GM23338 (cell line): ENCODE measurements at regions not wholly inside any gene's neighbourhood (a gene's known extent, or its start where the extent isn't known, plus 50 kb on each side); places are given as distances from the start of the nearest gene placed in this dataset.

Experiments used
- ATAC-seq: fragments of 200-7000 bp; cut with Tn5 transposase; 3 replicates; pipeline ENCODE4 v1.9.1; 2020
- DNase-seq: peaks from one replicate; pipeline ENCODE4 v3.0.0-alpha.2; 2015; ENCODE audit warnings: low spot score
- H2AFZ ChIP-seq: fragments of 200-600 bp; sonication (generic); 2 replicates; pipeline ENCODE4 v1.8.0; 2016; ENCODE audit warnings: antibody characterized with exemption, mild to moderate bottlenecking, moderate library complexity
- H3F3A ChIP-seq: fragments of 200-600 bp; sonication (generic); replicated peaks from 2 replicates; pipeline ENCODE4 v1.8.0; 2017; ENCODE audit warnings: antibody characterized with exemption, mixed run types, low read depth
- H3K27ac ChIP-seq: fragments of 200-600 bp; sonication (generic); 2 replicates; pipeline ENCODE4 v1.6.1; 2016; ENCODE audit warnings: low read depth
- H3K27me3 ChIP-seq: fragments of 200-600 bp; sonication (generic); 2 replicates; pipeline ENCODE4 v1.8.0; 2016; ENCODE audit warnings: mild to moderate bottlenecking, mixed run types, moderate library complexity; ENCODE audit not compliant: insufficient read depth
- H3K36me3 ChIP-seq: fragments of 200-600 bp; sonication (generic); 2 replicates; pipeline ENCODE4 v1.8.0; 2016; ENCODE audit warnings: mild to moderate bottlenecking; ENCODE audit not compliant: insufficient read depth
- H3K4me1 ChIP-seq: fragments of 200-600 bp; sonication (generic); 2 replicates; pipeline ENCODE4 v1.8.0; 2016; ENCODE audit warnings: mild to moderate bottlenecking, moderate library complexity; ENCODE audit not compliant: insufficient read depth
- H3K4me2 ChIP-seq: fragments of 200-600 bp; sonication (generic); 2 replicates; pipeline ENCODE4 v1.7.1; 2017; ENCODE audit warnings: mixed run types
- H3K4me3 ChIP-seq: fragments of 200-600 bp; sonication (generic); 2 replicates; pipeline ENCODE4 v1.6.1; 2016; ENCODE audit warnings: mixed run types
- H3K79me2 ChIP-seq: fragments of 200-600 bp; sonication (generic); replicated peaks from 2 replicates; pipeline ENCODE4 v1.8.0; 2017; ENCODE audit warnings: mild to moderate bottlenecking; ENCODE audit not compliant: insufficient read depth
- H3K9me2 ChIP-seq: fragments of 200-600 bp; sonication (generic); 2 replicates; pipeline ENCODE4 v1.8.0; 2017; ENCODE audit not compliant: insufficient read depth
- H4K20me1 ChIP-seq: fragments of 200-600 bp; sonication (generic); replicated peaks from 2 replicates; pipeline ENCODE4 v1.8.0; 2017; ENCODE audit warnings: mild to moderate bottlenecking; ENCODE audit not compliant: insufficient read depth
- H3K27ac Mint-ChIP-seq: 2 replicates; pipeline ENCODE4 v1.8.0; 2020; ENCODE audit warnings: inconsistent platforms, mild to moderate bottlenecking, moderate library complexity, mixed read lengths
- H3K27me3 Mint-ChIP-seq: 3 replicates; pipeline ENCODE4 v1.8.0; 2022; ENCODE audit warnings: low read depth, mild to moderate bottlenecking, moderate library complexity, mixed read lengths, inconsistent platforms; ENCODE audit not compliant: insufficient read depth, poor library complexity
- H3K36me3 Mint-ChIP-seq: 3 replicates; pipeline ENCODE4 v1.8.0; 2021; ENCODE audit warnings: low read depth, mild to moderate bottlenecking, inconsistent platforms, moderate library complexity, mixed read lengths
- H3K4me1 Mint-ChIP-seq: 3 replicates; pipeline ENCODE4 v1.8.0; 2020; ENCODE audit warnings: mild to moderate bottlenecking, inconsistent platforms, mixed read lengths
- H3K4me3 Mint-ChIP-seq: 3 replicates; pipeline ENCODE4 v1.8.0; 2021; ENCODE audit warnings: moderate library complexity, mild to moderate bottlenecking, inconsistent platforms, mixed read lengths
- H3K9me3 Mint-ChIP-seq: 3 replicates; pipeline ENCODE4 v1.8.0; 2020; ENCODE audit warnings: moderate library complexity, mild to moderate bottlenecking, inconsistent platforms, mixed read lengths
- CREB1 ChIP-seq: fragments of 250-450 bp; sonication (Bioruptor Pico); IDR thresholded peaks from 2 replicates; pipeline ENCODE4 v1.5.0; 2020; ENCODE audit warnings: low read depth, mild to moderate bottlenecking, moderate library complexity
- EZH2 ChIP-seq: fragments of 200-600 bp; sonication (generic); IDR thresholded peaks from one replicate; pipeline ENCODE4 v1.8.0; 2017; ENCODE audit warnings: antibody characterized with exemption, mild to moderate bottlenecking, low read depth; ENCODE audit not compliant: unreplicated experiment
- NANOG ChIP-seq: IDR thresholded peaks from 2 replicates; pipeline ENCODE4 v1.6.1; 2016; ENCODE audit warnings: antibody characterized with exemption, borderline replicate concordance
- POLR2AphosphoS5 ChIP-seq: IDR thresholded peaks from 2 replicates; pipeline ENCODE4 v1.6.1; 2016; ENCODE audit warnings: antibody characterized with exemption, low read depth
- STAT1 ChIP-seq: IDR thresholded peaks from one replicate; pipeline ENCODE4 v1.6.1; 2016; ENCODE audit warnings: antibody characterized with exemption; ENCODE audit not compliant: unreplicated experiment
- ZNF114 ChIP-seq: fragments of 250-450 bp; sonication (Bioruptor Pico); IDR thresholded peaks from 2 replicates; pipeline ENCODE4 v1.5.0; 2020; ENCODE audit warnings: mild to moderate bottlenecking, moderate library complexity
- ZNF462 ChIP-seq: fragments of 250-450 bp; sonication (Bioruptor Pico); IDR thresholded peaks from 2 replicates; pipeline ENCODE4 v1.5.0; 2020; ENCODE audit warnings: mild to moderate bottlenecking, moderate library complexity
- TF ChIP-seq, protein P1 (sequence below), 2 experiments: fragments of 200-600 bp in 1 of 2; sonication (generic) in 1 of 2; conservative IDR thresholded peaks; 2 replicates each; pipeline versions ENCODE4 v1.5.1 to v1.6.1; 2016 to 2017; ENCODE audit warnings: antibody characterized with exemption in 2 of 2, low read depth in 2 of 2, mild to moderate bottlenecking in 2 of 2, moderate library complexity in 1 of 2

DNA sequence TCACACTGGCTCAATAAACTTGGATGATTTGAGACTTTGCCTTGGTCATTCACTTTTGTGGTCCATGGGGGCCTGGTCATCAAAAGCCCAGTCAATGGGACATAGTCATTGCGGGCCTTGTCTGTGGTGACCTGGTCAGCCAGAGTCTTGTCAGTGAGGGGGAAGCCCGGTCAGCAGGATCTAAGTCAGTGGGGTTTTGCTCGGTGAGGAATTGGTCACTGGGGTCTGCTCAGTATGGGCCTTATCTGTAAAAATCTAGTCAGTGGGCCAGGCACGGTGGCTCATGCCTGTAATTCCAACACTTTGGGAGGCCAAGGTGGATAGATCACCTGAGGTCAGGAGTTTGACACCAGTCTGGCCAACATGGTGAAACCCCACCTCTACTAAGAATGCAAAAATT is 63.7 kb upstream of the TPM4 start (continued):
- TF ChIP-seq STAT1: no peak
- TF ChIP-seq ZNF462 (CRISPR knock-in tag): no peak

DNA sequence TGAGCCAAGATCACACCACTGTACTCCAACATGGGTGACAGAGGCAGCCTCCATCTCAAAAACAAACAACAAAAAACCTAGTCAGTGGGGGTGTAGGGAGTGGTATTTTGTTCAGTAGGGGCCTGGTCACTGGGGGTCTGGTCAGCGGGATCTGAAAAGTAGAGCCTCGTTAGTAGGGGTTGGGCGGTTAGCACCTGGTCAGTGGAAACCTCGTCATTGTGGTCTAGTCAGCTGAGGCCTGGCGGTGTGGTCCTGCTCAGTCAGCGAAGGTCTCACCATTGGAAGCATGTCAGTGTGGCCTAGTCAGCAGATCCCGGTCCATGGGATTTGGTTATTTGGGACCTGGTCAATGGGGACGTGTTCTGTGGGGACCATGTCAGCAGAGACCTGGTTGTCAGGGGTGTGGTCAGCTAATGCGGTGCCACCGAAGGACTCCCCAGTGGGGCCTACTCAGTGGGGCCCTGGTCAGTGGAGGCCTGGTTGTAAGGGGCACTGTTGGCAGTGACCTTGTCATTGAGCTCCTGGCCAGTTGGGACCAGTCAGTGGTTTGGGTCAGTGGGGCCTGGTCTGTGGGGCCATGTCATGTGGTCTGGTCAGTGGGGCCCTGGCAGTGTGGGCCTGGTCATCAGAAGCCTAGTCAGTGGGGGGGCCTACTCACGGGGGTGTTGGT is 63.0 kb upstream of the TPM4 start:
- Histone ChIP-seq H4K20me1 (no peaks in the 10 kb centered on the region), H3K9me2 (no peaks in the 10 kb centered on the region), H3K4me3 (no peak overlapping the region), H2AFZ (no peak overlapping the region), H3K4me2 (no peak overlapping the region), H3K36me3 (no peaks in the 10 kb centered on the region; the same call in 1 of the 2 replicates), H3K27ac (no peak overlapping the region), H3K79me2 (no peaks in the 10 kb centered on the region), H3F3A (no peaks in the 10 kb centered on the region), H3K27me3 (no peaks in the 10 kb centered on the region), H3K4me1 (no peaks in the 10 kb centered on the region)
- H3K9me3 Mint-ChIP-seq: peaks cover 93% of the 10 kb centered on the region
- H3K27me3 Mint-ChIP-seq: peaks cover 13% of the 10 kb centered on the region
- H3K27ac Mint-ChIP-seq: no peak overlapping the region
- H3K4me3 Mint-ChIP-seq: no peak overlapping the region
- H3K4me1 Mint-ChIP-seq: no peaks in the 10 kb centered on the region
- DNase-seq (no peak), ATAC-seq (no peak)
- peaks cover 47% of the 10 kb centered on the region for H3K36me3 Mint-ChIP-seq
- TF ChIP-seq EZH2 (no peak), POLR2AphosphoS5 (no peak), CREB1 (no peak), ZNF462 (CRISPR knock-in tag) (no peak), NANOG (no peak), ZNF114 (CRISPR knock-in tag) (no peak)
- TF ChIP-seq, protein P1, sequence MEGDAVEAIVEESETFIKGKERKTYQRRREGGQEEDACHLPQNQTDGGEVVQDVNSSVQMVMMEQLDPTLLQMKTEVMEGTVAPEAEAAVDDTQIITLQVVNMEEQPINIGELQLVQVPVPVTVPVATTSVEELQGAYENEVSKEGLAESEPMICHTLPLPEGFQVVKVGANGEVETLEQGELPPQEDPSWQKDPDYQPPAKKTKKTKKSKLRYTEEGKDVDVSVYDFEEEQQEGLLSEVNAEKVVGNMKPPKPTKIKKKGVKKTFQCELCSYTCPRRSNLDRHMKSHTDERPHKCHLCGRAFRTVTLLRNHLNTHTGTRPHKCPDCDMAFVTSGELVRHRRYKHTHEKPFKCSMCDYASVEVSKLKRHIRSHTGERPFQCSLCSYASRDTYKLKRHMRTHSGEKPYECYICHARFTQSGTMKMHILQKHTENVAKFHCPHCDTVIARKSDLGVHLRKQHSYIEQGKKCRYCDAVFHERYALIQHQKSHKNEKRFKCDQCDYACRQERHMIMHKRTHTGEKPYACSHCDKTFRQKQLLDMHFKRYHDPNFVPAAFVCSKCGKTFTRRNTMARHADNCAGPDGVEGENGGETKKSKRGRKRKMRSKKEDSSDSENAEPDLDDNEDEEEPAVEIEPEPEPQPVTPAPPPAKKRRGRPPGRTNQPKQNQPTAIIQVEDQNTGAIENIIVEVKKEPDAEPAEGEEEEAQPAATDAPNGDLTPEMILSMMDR (conservative IDR thresholded peaks at IDR 0.05; ENCODE audit: low read depth in 2 of 2): no peak
